Inflammatory macrophage (primary cell): ENCODE measurements at regions not wholly inside any gene's neighbourhood (a gene's known extent, or its start where the extent isn't known, plus 50 kb on each side); places are given as distances from the start of the nearest gene placed in this dataset.
"Not testable (repeated sequence)": the region's sequence is repeated elsewhere in the genome, so short reads cannot be mapped to it uniquely, and the experiment has no call there.

Source experiments
- DNase-seq, 2 donors: peaks; one replicate each; pipeline ENCODE4 v3.0.0-alpha.2; 2020 to 2022

- no peak for DNase-seq
Measured at GRCh38 chr6:74953708-74954107, 252.1 kb downstream of the COL12A1 start.

GRCh38 chr6:74946961-74947360 is 258.9 kb downstream of the COL12A1 start:
- no peak for DNase-seq

- DNase-seq: no peak
Measured at GRCh38 chr6:74942130-74942529, 263.7 kb downstream of the COL12A1 start.

- DNase-seq: no peak
Measured at GRCh38 chr6:74941424-74941823, 264.4 kb downstream of the COL12A1 start.

- DNase-seq: no peak
Measured at GRCh38 chr6:74939721-74940620, 265.9 kb downstream of the COL12A1 start.

GRCh38 chr6:74939151-74939708 is 266.6 kb downstream of the COL12A1 start:
- no peak for DNase-seq

GRCh38 chr6:74937936-74938335 is 267.9 kb downstream of the COL12A1 start:
- no peak for DNase-seq

- DNase-seq: no peak
Measured at GRCh38 chr6:74936886-74937285, 269.0 kb downstream of the COL12A1 start.

- DNase-seq: no peak
Measured at GRCh38 chr6:74932232-74932888, 273.5 kb downstream of the COL12A1 start.

- no peak for DNase-seq
Measured at GRCh38 chr6:74931558-74931957, 274.3 kb downstream of the COL12A1 start.

GRCh38 chr6:74928203-74928602 is 277.6 kb downstream of the COL12A1 start:
- no peak for DNase-seq

- no peak for DNase-seq
Measured at GRCh38 chr6:74927299-74927698, 278.6 kb downstream of the COL12A1 start.

- DNase-seq: peak; percentile 25 to 55
Measured at GRCh38 chr6:74925683-74926082, 280.2 kb downstream of the COL12A1 start.

GRCh38 chr6:74914888-74915287 is 291.0 kb downstream of the COL12A1 start:
- DNase-seq: no peak

- DNase-seq: no peak
Measured at GRCh38 chr6:74912234-74912633, 293.6 kb downstream of the COL12A1 start.

- DNase-seq: no peak
Measured at GRCh38 chr6:74902846-74903245, 303.0 kb downstream of the COL12A1 start.

- DNase-seq: no peak
Measured at GRCh38 chr6:74902089-74902488, 303.8 kb downstream of the COL12A1 start.

GRCh38 chr6:74901576-74901975 is 304.3 kb downstream of the COL12A1 start:
- no peak for DNase-seq

GRCh38 chr6:74899416-74899815 is 306.4 kb downstream of the COL12A1 start:
- DNase-seq: no peak

GRCh38 chr6:74892091-74892490 is 313.8 kb downstream of the COL12A1 start:
- no peak for DNase-seq

GRCh38 chr6:74891349-74891831 is 314.5 kb downstream of the COL12A1 start:
- DNase-seq: no peak

GRCh38 chr6:74889635-74890034 is 316.2 kb downstream of the COL12A1 start:
- no peak for DNase-seq

GRCh38 chr6:74888741-74889140 is 317.1 kb downstream of the COL12A1 start:
- not testable (repeated sequence) for DNase-seq

- no peak for DNase-seq
Measured at GRCh38 chr6:74879976-74880375, 325.9 kb downstream of the COL12A1 start.
